ENCODE measurements at regions not wholly inside any gene's neighbourhood (a gene's known extent, or its start where the extent isn't known, plus 50 kb on each side); places are given as distances from the start of the nearest gene placed in this dataset.

DNA sequence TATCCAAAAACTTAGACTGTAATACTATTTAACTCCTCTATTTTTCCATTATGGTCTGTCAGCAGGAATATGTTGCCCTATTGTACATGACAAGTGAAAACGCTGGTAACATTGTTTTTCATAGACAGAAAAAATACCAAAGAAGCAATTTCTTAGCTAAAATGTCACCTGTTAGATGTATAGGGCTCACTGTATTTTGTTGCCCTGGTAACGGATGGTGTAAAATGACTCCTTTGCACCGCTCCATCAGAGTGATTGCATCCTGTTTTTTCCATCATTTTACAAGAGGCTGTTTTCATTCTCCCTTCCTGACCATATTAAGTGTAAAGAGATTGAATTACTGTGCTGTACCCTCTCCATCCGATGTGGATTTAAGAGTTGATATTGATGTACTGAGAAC, 460.1 kb upstream of the TLE4 start:
- Histone ChIP-seq H3K4me1 (ENCODE audit: insufficient read depth, low read length, poor library complexity, severe bottlenecking) (no peaks in the 10 kb centered on the region), H3K4me3 (ENCODE audit: low read length, poor library complexity, severe bottlenecking) (no peak overlapping the region), H3F3A (ENCODE audit: low read depth) (no peaks in the 10 kb centered on the region), H4K20me1 (ENCODE audit: insufficient read depth, low read length, poor library complexity, severe bottlenecking) (no peaks in the 10 kb centered on the region), H3K79me2 (ENCODE audit: insufficient read depth, low read length) (no peaks in the 10 kb centered on the region), H3K36me3 (ENCODE audit: insufficient read depth, low read length) (no peaks in the 10 kb centered on the region), H3K9me2 (replicated peaks; ENCODE audit: low read depth, low read length) (no peaks in the 10 kb centered on the region), H3K4me2 (ENCODE audit: low read depth, low read length, poor library complexity, severe bottlenecking) (no peak overlapping the region), H3K27me3 (ENCODE audit: insufficient read depth, low read length, poor library complexity, severe bottlenecking) (no peaks in the 10 kb centered on the region), H3K9ac (ENCODE audit: low read depth, low read length, poor library complexity, severe bottlenecking) (no peak overlapping the region), H3K9me3 (ENCODE audit: insufficient read depth, low read depth, low read length) (no peaks in the 10 kb centered on the region; the same call in 1 of the 2 replicates), H2AFZ (ENCODE audit: low read length) (no peak overlapping the region)
- TF ChIP-seq EZH2phosphoT487 (IDR thresholded peaks at IDR 0.05; ENCODE audit: borderline replicate concordance) = no peak
- TF ChIP-seq, protein P1, sequence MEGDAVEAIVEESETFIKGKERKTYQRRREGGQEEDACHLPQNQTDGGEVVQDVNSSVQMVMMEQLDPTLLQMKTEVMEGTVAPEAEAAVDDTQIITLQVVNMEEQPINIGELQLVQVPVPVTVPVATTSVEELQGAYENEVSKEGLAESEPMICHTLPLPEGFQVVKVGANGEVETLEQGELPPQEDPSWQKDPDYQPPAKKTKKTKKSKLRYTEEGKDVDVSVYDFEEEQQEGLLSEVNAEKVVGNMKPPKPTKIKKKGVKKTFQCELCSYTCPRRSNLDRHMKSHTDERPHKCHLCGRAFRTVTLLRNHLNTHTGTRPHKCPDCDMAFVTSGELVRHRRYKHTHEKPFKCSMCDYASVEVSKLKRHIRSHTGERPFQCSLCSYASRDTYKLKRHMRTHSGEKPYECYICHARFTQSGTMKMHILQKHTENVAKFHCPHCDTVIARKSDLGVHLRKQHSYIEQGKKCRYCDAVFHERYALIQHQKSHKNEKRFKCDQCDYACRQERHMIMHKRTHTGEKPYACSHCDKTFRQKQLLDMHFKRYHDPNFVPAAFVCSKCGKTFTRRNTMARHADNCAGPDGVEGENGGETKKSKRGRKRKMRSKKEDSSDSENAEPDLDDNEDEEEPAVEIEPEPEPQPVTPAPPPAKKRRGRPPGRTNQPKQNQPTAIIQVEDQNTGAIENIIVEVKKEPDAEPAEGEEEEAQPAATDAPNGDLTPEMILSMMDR (conservative IDR thresholded peaks at IDR 0.05; ENCODE audit: low read length) = no peak

DNA sequence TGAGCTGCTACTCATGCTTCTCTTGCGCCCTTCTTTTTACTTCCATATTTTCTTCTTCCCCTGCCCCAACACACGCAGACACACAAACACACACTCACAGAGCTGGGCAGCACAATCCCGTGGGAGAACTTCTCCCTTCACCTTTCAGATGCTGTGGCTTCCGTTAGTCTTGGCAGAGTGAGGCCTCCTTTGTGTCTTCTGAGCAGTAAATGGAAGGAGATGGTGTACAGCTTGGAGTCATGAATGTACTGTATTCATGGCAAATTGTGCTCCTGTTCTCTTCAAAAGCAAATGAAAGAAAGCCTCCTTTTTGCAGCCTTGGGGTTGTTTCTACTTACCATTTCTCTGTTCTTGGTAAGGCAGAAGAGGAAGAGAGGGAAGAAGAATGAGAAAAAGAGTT, 456.6 kb upstream of the TLE4 start:
- TF ChIP-seq EZH2phosphoT487 (IDR thresholded peaks at IDR 0.05; ENCODE audit: borderline replicate concordance) = no peak
- TF ChIP-seq, protein P1 (conservative IDR thresholded peaks at IDR 0.05; ENCODE audit: low read length) = no peak
- H3F3A ChIP-seq (ENCODE audit: low read depth) = no peaks in the 10 kb centered on the region
- H3K9me2 ChIP-seq (replicated peaks; ENCODE audit: low read depth, low read length) = no peaks in the 10 kb centered on the region
- H3K4me3 ChIP-seq (ENCODE audit: low read length, poor library complexity, severe bottlenecking) = no peak overlapping the region
- H3K79me2 ChIP-seq (ENCODE audit: insufficient read depth, low read length) = no peaks in the 10 kb centered on the region
- H4K20me1 ChIP-seq (ENCODE audit: insufficient read depth, low read length, poor library complexity, severe bottlenecking) = no peaks in the 10 kb centered on the region
- no peaks in the 10 kb centered on the region for H3K4me1 ChIP-seq (ENCODE audit: insufficient read depth, low read length, poor library complexity, severe bottlenecking)
- no peak overlapping the region for H3K4me2 ChIP-seq (ENCODE audit: low read depth, low read length, poor library complexity, severe bottlenecking)
- H3K36me3 ChIP-seq (ENCODE audit: insufficient read depth, low read length) = no peaks in the 10 kb centered on the region
- H3K9ac ChIP-seq (ENCODE audit: low read depth, low read length, poor library complexity, severe bottlenecking) = no peak overlapping the region
- no peak overlapping the region for H2AFZ ChIP-seq (ENCODE audit: low read length)
- H3K27me3 ChIP-seq (ENCODE audit: insufficient read depth, low read length, poor library complexity, severe bottlenecking) = no peaks in the 10 kb centered on the region
- H3K9me3 ChIP-seq (ENCODE audit: insufficient read depth, low read depth, low read length) = no peaks in the 10 kb centered on the region

DNA sequence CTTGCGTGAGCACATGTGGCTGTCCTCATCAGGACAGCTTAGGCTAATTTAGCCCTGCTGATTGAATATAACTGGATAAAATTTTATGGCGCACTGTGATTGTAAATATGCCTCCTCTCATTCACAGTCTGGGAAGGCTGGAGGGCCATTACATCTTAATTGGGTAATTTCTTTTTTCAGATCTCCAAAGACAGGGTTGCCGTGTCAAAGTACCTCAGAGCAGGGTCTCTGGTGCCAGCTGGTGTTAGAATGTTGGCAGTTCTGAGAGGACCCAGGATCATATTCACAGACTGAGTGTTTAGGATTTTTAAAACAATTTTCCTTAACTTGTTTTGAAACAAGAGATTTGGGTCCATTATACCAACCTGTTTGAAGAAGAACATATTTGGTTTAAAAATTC, 455.7 kb upstream of the TLE4 start:
- Histone ChIP-seq H3F3A (ENCODE audit: low read depth) (no peaks in the 10 kb centered on the region), H3K36me3 (ENCODE audit: insufficient read depth, low read length) (no peaks in the 10 kb centered on the region), H3K9ac (ENCODE audit: low read depth, low read length, poor library complexity, severe bottlenecking) (no peak overlapping the region), H4K20me1 (ENCODE audit: insufficient read depth, low read length, poor library complexity, severe bottlenecking) (no peaks in the 10 kb centered on the region), H3K27me3 (ENCODE audit: insufficient read depth, low read length, poor library complexity, severe bottlenecking) (no peaks in the 10 kb centered on the region), H3K9me3 (ENCODE audit: insufficient read depth, low read depth, low read length) (no peaks in the 10 kb centered on the region), H3K9me2 (replicated peaks; ENCODE audit: low read depth, low read length) (no peaks in the 10 kb centered on the region), H3K79me2 (ENCODE audit: insufficient read depth, low read length) (no peaks in the 10 kb centered on the region), H2AFZ (ENCODE audit: low read length) (no peak overlapping the region), H3K4me3 (ENCODE audit: low read length, poor library complexity, severe bottlenecking) (no peak overlapping the region), H3K4me2 (ENCODE audit: low read depth, low read length, poor library complexity, severe bottlenecking) (no peak overlapping the region), H3K4me1 (ENCODE audit: insufficient read depth, low read length, poor library complexity, severe bottlenecking) (no peaks in the 10 kb centered on the region)
- TF ChIP-seq, protein P1 (conservative IDR thresholded peaks at IDR 0.05; ENCODE audit: low read length) = no peak; the same call in 1 of the 2 replicates
- no peak for TF ChIP-seq EZH2phosphoT487 (IDR thresholded peaks at IDR 0.05; ENCODE audit: borderline replicate concordance)
